KMS-11 (cell line): ENCODE measurements at regions not wholly inside any gene's neighbourhood (a gene's known extent, or its start where the extent isn't known, plus 50 kb on each side); places are given as distances from the start of the nearest gene placed in this dataset.

Experiments
- H2AFZ ChIP-seq: fragments of 200-600 bp; sonication (generic); 2 replicates; pipeline ENCODE4 v1.6.1; 2016; ENCODE audit warnings: antibody characterized with exemption, mixed run types, low read depth
- H3K27ac ChIP-seq: fragments of 200-600 bp; sonication (generic); 2 replicates; pipeline ENCODE4 v1.6.1; 2016; ENCODE audit warnings: mild to moderate bottlenecking, mixed run types
- H3K27me3 ChIP-seq: fragments of 200-600 bp; sonication (generic); 2 replicates; pipeline ENCODE4 v1.6.1; 2017; ENCODE audit warnings: mild to moderate bottlenecking, low read depth, mixed run types, moderate library complexity; ENCODE audit not compliant: insufficient read depth
- H3K36me3 ChIP-seq: fragments of 200-600 bp; sonication (generic); 2 replicates; pipeline ENCODE4 v1.6.1; 2017; ENCODE audit warnings: mild to moderate bottlenecking, mixed run types; ENCODE audit not compliant: insufficient read depth
- H3K4me1 ChIP-seq: fragments of 200-600 bp; sonication (generic); 2 replicates; pipeline ENCODE4 v1.6.1; 2016; ENCODE audit warnings: mild to moderate bottlenecking, low read depth, mixed run types; ENCODE audit not compliant: poor library complexity, severe bottlenecking
- H3K4me2 ChIP-seq: fragments of 200-600 bp; sonication (generic); 2 replicates; pipeline ENCODE4 v1.7.0; 2016; ENCODE audit warnings: mild to moderate bottlenecking, mixed run types
- H3K4me3 ChIP-seq: fragments of 200-600 bp; sonication (generic); IDR thresholded peaks from 2 replicates; pipeline ENCODE4 v1.6.1; 2017; ENCODE audit warnings: low read depth, low read length, mixed read lengths; ENCODE audit not compliant: insufficient read depth
- H3K79me2 ChIP-seq: fragments of 200-600 bp; sonication (generic); 2 replicates; pipeline ENCODE4 v1.6.1; 2016; ENCODE audit warnings: low read depth, mixed run types; ENCODE audit not compliant: insufficient read depth
- H3K9ac ChIP-seq: fragments of 200-600 bp; sonication (generic); 2 replicates; pipeline ENCODE4 v1.6.1; 2016; ENCODE audit warnings: mild to moderate bottlenecking, mixed run types
- H4K20me1 ChIP-seq: fragments of 200-600 bp; sonication (generic); 2 replicates; pipeline ENCODE4 v1.6.1; 2016; ENCODE audit warnings: mild to moderate bottlenecking, mixed run types; ENCODE audit not compliant: insufficient read depth
- TF ChIP-seq, protein P1 (sequence below): fragments of 200-600 bp; sonication (generic); conservative IDR thresholded peaks from 2 replicates; pipeline ENCODE4 v1.6.1; 2017; ENCODE audit warnings: low read depth, mild to moderate bottlenecking, antibody characterized with exemption, low read length, moderate library complexity, mixed read lengths

DNA sequence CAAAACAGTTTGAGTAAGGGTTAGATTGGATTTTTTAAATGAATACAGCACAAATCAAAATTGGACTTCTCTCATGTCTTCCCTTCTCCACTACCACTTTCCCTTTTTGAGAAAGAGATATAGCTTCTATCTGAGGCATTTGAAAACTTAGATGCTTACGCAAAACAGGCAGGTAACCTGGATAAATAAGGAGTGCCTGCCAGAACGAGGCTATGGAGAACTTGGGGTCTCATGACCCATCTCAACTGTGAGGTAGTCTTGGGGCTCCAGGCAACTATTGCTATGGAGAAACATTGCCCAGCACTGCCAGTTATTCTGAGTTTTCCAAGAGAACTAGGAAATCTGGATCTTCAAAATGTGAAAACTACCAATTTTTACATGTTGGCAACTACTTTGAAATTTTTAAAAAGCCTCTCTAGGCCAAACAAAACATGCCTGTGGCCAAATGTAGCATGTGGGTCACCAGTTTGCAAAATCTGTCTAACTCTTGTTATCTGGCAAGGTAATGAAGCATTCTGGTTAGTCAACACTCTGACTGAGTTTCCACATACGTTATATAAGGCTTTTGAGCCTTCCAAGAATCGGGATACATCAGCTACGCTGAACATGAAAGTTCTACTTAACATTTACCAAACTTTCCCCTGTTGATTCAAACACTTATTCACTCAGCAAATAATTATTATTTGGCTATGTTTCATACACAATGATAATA, 752.7 kb downstream of the KCNA4 start:
- no peaks in the 10 kb centered on the region for H3K27me3 ChIP-seq
- H2AFZ ChIP-seq = no peak overlapping the region
- H3K4me2 ChIP-seq = no peak overlapping the region
- H3K79me2 ChIP-seq = no peaks in the 10 kb centered on the region
- no peak overlapping the region for H3K9ac ChIP-seq
- TF ChIP-seq, protein P1, sequence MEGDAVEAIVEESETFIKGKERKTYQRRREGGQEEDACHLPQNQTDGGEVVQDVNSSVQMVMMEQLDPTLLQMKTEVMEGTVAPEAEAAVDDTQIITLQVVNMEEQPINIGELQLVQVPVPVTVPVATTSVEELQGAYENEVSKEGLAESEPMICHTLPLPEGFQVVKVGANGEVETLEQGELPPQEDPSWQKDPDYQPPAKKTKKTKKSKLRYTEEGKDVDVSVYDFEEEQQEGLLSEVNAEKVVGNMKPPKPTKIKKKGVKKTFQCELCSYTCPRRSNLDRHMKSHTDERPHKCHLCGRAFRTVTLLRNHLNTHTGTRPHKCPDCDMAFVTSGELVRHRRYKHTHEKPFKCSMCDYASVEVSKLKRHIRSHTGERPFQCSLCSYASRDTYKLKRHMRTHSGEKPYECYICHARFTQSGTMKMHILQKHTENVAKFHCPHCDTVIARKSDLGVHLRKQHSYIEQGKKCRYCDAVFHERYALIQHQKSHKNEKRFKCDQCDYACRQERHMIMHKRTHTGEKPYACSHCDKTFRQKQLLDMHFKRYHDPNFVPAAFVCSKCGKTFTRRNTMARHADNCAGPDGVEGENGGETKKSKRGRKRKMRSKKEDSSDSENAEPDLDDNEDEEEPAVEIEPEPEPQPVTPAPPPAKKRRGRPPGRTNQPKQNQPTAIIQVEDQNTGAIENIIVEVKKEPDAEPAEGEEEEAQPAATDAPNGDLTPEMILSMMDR = no peak
- no peaks in the 10 kb centered on the region for H4K20me1 ChIP-seq
- H3K27ac ChIP-seq = no peak overlapping the region
- H3K4me3 ChIP-seq = no peak overlapping the region
- H3K4me1 ChIP-seq = no peaks in the 10 kb centered on the region
- no peaks in the 10 kb centered on the region for H3K36me3 ChIP-seq

DNA sequence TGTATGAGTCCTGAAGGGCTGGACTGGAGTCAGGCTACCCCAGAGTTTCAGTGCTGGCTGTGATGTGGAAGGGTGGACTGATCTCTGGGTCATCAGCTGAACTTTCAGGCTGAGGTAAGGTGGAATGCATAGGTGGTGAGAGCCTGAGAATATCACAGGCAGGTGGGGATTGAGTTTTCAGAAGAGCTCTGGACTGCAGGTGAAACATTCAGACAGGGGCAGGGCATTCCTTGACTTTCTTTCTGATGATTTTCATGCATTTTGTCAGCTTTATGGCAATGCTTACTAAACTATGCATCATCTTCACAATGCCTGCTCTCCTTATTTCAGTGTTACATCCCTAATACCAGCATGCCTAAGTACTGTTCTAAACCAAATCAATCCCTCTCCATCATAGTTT, 755.0 kb downstream of the KCNA4 start:
- no peaks in the 10 kb centered on the region for H3K36me3 ChIP-seq
- no peaks in the 10 kb centered on the region for H3K79me2 ChIP-seq
- H2AFZ ChIP-seq = no peak overlapping the region
- H4K20me1 ChIP-seq = no peaks in the 10 kb centered on the region
- no peak overlapping the region for H3K27ac ChIP-seq
- H3K4me2 ChIP-seq = no peak overlapping the region
- TF ChIP-seq, protein P1 = no peak
- no peaks in the 10 kb centered on the region for H3K27me3 ChIP-seq
- no peak overlapping the region for H3K9ac ChIP-seq
- H3K4me3 ChIP-seq = no peak overlapping the region
- peaks cover 4% of the 10 kb centered on the region for H3K4me1 ChIP-seq

DNA sequence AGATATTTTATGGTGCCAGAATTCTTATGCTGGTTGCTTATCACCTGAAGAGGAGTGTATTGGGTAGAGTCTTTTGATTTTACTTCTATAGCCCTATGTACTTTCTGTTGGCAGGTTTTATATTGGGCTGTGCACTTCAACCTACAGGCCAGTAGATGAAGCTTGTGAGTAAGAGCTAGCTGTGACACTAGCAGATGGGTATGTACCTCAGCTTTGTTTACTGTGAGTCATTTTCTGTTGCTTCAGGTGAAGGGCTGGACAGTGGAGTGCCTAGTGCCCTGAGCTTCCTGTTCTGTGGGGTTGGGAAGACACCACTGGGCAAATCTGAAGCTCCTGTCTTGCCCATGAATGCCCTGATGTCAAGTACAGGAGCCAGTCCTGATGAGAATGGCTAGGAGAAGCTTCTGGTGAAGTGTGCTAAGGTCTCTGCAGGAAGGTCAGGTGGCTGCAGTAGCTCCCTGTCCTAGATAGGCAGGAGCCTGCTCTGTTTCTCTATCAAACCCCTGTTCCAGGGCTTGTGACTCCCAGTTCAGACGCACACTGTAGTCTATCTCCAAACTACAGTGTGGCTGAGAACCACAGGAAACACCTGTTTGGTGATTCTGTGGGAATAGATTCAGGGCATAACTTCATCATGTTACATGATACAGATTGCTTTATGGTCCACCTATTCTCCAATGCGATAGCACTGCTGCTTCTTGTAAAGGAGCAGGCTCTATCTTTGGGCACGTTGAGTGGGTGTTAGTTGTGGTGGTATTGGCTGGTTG, 755.7 kb downstream of the KCNA4 start:
- Histone ChIP-seq H4K20me1 (no peaks in the 10 kb centered on the region), H2AFZ (no peak overlapping the region), H3K4me3 (no peak overlapping the region)

DNA sequence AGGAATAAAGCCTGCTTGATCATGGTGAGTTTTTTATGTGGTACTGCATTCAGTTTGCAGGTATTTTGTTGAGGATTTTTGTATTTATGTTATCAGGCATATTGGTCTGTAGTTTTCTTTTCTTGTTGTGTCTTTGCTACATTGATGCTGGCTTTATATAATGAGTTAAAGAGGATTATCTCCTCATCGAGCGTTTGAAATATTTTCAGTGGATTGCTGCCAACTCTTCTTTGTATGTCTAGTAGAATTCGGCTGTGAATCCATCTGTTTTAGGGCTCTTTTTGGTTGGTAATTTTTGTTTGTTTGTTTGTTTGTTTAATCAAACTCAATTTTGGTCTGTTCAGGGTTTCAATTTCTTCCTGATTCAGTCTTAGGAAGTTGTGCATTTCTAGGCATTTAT, 758.4 kb downstream of the KCNA4 start:
- H3K4me3 ChIP-seq = no peak overlapping the region
- no peaks in the 10 kb centered on the region for H4K20me1 ChIP-seq
- H3K9ac ChIP-seq = no peak overlapping the region
- TF ChIP-seq, protein P1 = no peak
- no peaks in the 10 kb centered on the region for H3K36me3 ChIP-seq
- H3K79me2 ChIP-seq = no peaks in the 10 kb centered on the region
- no peak overlapping the region for H2AFZ ChIP-seq
- H3K4me2 ChIP-seq = no peak overlapping the region
- H3K4me1 ChIP-seq = peaks cover 12% of the 10 kb centered on the region
- H3K27ac ChIP-seq = no peak overlapping the region
- no peaks in the 10 kb centered on the region for H3K27me3 ChIP-seq

More for the DNA sequence above, 755.7 kb downstream of the KCNA4 start:
- TF ChIP-seq, protein P1 = no peak
- Histone ChIP-seq H3K4me1 (peaks cover 11% of the 10 kb centered on the region), H3K9ac (no peak overlapping the region), H3K79me2 (no peaks in the 10 kb centered on the region), H3K27ac (no peak overlapping the region), H3K4me2 (no peak overlapping the region), H3K36me3 (no peaks in the 10 kb centered on the region), H3K27me3 (no peaks in the 10 kb centered on the region)
